BLaER1 (cell line): ENCODE measurements at regions not wholly inside any gene's neighbourhood (a gene's known extent, or its start where the extent isn't known, plus 50 kb on each side); places are given as distances from the start of the nearest gene placed in this dataset.

Experiments used
- H3K27ac ChIP-seq: shearing (Covaris generic); formaldehyde crosslinking; 2 replicates; pipeline ENCODE4 v1.8.1; 2022
- H3K27me3 ChIP-seq: shearing (Covaris generic); formaldehyde crosslinking; 2 replicates; pipeline ENCODE4 v1.8.1; 2022
- H3K36me3 ChIP-seq: shearing (Covaris generic); formaldehyde crosslinking; 2 replicates; pipeline ENCODE4 v1.8.1; 2022
- H3K4me1 ChIP-seq: shearing (Covaris generic); formaldehyde crosslinking; 2 replicates; pipeline ENCODE4 v1.8.1; 2022
- H3K4me2 ChIP-seq: shearing (Covaris generic); formaldehyde crosslinking; 2 replicates; pipeline ENCODE4 v1.8.1; 2022
- H3K4me3 ChIP-seq: shearing (Covaris generic); formaldehyde crosslinking; 2 replicates; pipeline ENCODE4 v1.8.1; 2022
- H3K9ac ChIP-seq: shearing (Covaris generic); formaldehyde crosslinking; 2 replicates; pipeline ENCODE4 v1.8.1; 2022
- H3K9me3 ChIP-seq: shearing (Covaris generic); formaldehyde crosslinking; 2 replicates; pipeline ENCODE4 v1.8.1; 2022
- H4K20me1 ChIP-seq: shearing (Covaris generic); formaldehyde crosslinking; 2 replicates; pipeline ENCODE4 v1.8.1; 2022
- Cebpa-rat ChIP-seq: shearing (Covaris generic); IDR thresholded peaks from 2 replicates; pipeline ENCODE4 v1.8.1; 2022

DNA sequence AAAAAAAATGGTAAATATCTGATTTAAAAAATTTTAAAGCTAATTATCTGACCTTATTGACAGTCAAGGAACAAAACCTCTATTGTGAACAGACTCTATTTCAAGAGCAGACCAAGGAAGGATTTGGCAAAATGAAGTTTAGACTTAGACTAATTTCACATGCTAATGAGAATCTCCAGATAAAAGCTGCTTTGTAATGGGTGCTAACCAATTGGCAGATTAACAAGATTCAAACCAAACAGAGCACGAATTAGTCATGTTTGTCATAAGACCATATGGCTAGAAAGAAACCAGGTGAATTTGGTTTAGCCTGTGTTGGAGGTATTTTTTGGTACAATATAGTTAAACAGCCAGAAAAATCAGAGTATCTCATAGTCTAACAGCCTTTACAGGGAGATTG is 429.1 kb upstream of the NFE2L3 start:
- H3K36me3 ChIP-seq: no peaks in the 10 kb centered on the region
- no peaks in the 10 kb centered on the region for H3K4me1 ChIP-seq
- no peak for TF ChIP-seq Cebpa-rat
- no peaks in the 10 kb centered on the region for H4K20me1 ChIP-seq
- no peak overlapping the region for H3K4me2 ChIP-seq
- no peak overlapping the region for H3K27ac ChIP-seq
- H3K9me3 ChIP-seq: no peaks in the 10 kb centered on the region
- no peak overlapping the region for H3K9ac ChIP-seq
- H3K4me3 ChIP-seq: no peak overlapping the region
- no peaks in the 10 kb centered on the region for H3K27me3 ChIP-seq

DNA sequence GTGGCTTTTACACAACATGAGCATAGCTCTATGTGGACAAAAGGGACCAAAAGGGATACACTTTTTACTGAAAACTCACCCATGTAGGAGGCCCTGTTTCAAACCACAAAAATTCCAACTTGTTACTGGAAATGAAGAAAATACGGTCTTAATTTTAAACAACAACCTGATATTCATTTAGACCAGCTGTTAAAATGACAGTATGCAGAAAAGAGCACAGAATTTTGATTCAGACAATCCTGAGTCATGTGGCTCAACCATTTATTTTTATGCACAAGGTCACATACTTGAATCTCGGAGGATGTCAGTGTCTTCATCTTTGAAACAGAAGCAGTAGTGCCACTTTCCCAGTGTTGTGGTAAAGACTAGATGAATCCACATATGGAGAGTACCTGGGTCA is 426.5 kb upstream of the NFE2L3 start:
- Histone ChIP-seq H3K9ac (no peak overlapping the region), H3K9me3 (no peaks in the 10 kb centered on the region), H3K4me3 (no peak overlapping the region), H3K36me3 (no peaks in the 10 kb centered on the region), H3K4me1 (no peaks in the 10 kb centered on the region), H3K4me2 (no peak overlapping the region), H3K27me3 (no peaks in the 10 kb centered on the region), H4K20me1 (no peaks in the 10 kb centered on the region), H3K27ac (no peak overlapping the region)
- TF ChIP-seq Cebpa-rat: no peak

- Histone ChIP-seq H3K9ac (no peak overlapping the region), H3K4me2 (no peak overlapping the region), H3K36me3 (no peaks in the 10 kb centered on the region), H3K9me3 (no peaks in the 10 kb centered on the region), H3K27ac (no peak overlapping the region), H4K20me1 (no peaks in the 10 kb centered on the region), H3K4me3 (no peak overlapping the region), H3K4me1 (0 out of 2 replicates have a peak, but pooled peaks cover 5% of the 10 kb centered on the region), H3K27me3 (no peaks in the 10 kb centered on the region)
- no peak for TF ChIP-seq Cebpa-rat
These were observed 425.7 kb upstream of the NFE2L3 start for GRCh38 chr7:25726170-25726780.

GRCh38 chr7:25726781-25727311 is 425.2 kb upstream of the NFE2L3 start:
- Histone ChIP-seq H3K27ac (no peak overlapping the region), H3K4me3 (no peak overlapping the region), H3K4me1 (0 out of 2 replicates have a peak, but pooled peaks cover 5% of the 10 kb centered on the region), H3K4me2 (no peak overlapping the region), H3K27me3 (no peaks in the 10 kb centered on the region), H3K9ac (no peak overlapping the region), H3K36me3 (no peaks in the 10 kb centered on the region), H4K20me1 (no peaks in the 10 kb centered on the region), H3K9me3 (no peaks in the 10 kb centered on the region)
- TF ChIP-seq Cebpa-rat: no peak

- H3K27me3 ChIP-seq: no peaks in the 10 kb centered on the region
- 0 out of 2 replicates have a peak, but pooled peaks cover 5% of the 10 kb centered on the region for H3K4me1 ChIP-seq
- H3K9ac ChIP-seq: no peak overlapping the region
- H3K36me3 ChIP-seq: no peaks in the 10 kb centered on the region
- H3K27ac ChIP-seq: no peak overlapping the region
- no peak for TF ChIP-seq Cebpa-rat
- no peak overlapping the region for H3K4me2 ChIP-seq
- no peaks in the 10 kb centered on the region for H3K9me3 ChIP-seq
- H3K4me3 ChIP-seq: no peak overlapping the region
- no peaks in the 10 kb centered on the region for H4K20me1 ChIP-seq
These were observed 424.6 kb upstream of the NFE2L3 start for GRCh38 chr7:25727446-25727845.

DNA sequence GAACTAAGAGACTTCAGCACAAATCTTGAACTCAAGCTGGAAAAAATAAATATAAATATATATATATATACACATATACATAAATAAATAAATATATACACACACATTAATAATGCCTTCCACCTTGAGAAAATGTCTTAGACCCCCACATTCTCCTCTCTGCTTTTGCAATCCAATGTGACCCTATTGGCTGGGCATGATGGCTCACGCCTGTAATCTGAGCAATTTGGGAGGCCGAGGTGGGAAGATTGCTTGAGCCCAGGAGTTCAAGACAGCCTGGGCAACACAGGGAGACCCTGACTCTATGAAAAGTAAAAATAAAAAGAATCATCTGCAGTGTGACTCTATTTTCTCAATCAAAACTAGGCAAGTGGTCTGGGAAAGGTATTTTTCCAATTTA is 424.1 kb upstream of the NFE2L3 start:
- Histone ChIP-seq H3K9me3 (no peaks in the 10 kb centered on the region), H3K36me3 (no peaks in the 10 kb centered on the region), H3K27me3 (no peaks in the 10 kb centered on the region), H3K4me1 (0 out of 2 replicates have a peak, but pooled peaks cover 5% of the 10 kb centered on the region), H4K20me1 (no peaks in the 10 kb centered on the region), H3K27ac (no peak overlapping the region), H3K4me3 (no peak overlapping the region), H3K9ac (no peak overlapping the region), H3K4me2 (no peak overlapping the region)
- no peak for TF ChIP-seq Cebpa-rat

GRCh38 chr7:25731068-25731845 is 420.7 kb upstream of the NFE2L3 start:
- no peak overlapping the region for H3K4me3 ChIP-seq
- no peak overlapping the region for H3K9ac ChIP-seq
- H3K36me3 ChIP-seq: no peaks in the 10 kb centered on the region
- H3K9me3 ChIP-seq: no peaks in the 10 kb centered on the region
- no peak for TF ChIP-seq Cebpa-rat
- no peak overlapping the region for H3K27ac ChIP-seq
- no peaks in the 10 kb centered on the region for H4K20me1 ChIP-seq
- H3K4me2 ChIP-seq: peak overlapping the region; percentile 16; the same call in 1 of the 2 replicates
- H3K27me3 ChIP-seq: no peaks in the 10 kb centered on the region
- 0 out of 2 replicates have a peak, but pooled peaks cover 5% of the 10 kb centered on the region for H3K4me1 ChIP-seq

- no peaks in the 10 kb centered on the region for H3K27me3 ChIP-seq
- no peak for TF ChIP-seq Cebpa-rat
- H3K27ac ChIP-seq: no peak overlapping the region
- no peaks in the 10 kb centered on the region for H4K20me1 ChIP-seq
- H3K9ac ChIP-seq: no peak overlapping the region
- 0 out of 2 replicates have a peak, but pooled peaks cover 5% of the 10 kb centered on the region for H3K4me1 ChIP-seq
- no peaks in the 10 kb centered on the region for H3K36me3 ChIP-seq
- H3K4me3 ChIP-seq: no peak overlapping the region
- no peaks in the 10 kb centered on the region for H3K9me3 ChIP-seq
- H3K4me2 ChIP-seq: no peak overlapping the region
These were observed 420.2 kb upstream of the NFE2L3 start for GRCh38 chr7:25731846-25732245.

DNA sequence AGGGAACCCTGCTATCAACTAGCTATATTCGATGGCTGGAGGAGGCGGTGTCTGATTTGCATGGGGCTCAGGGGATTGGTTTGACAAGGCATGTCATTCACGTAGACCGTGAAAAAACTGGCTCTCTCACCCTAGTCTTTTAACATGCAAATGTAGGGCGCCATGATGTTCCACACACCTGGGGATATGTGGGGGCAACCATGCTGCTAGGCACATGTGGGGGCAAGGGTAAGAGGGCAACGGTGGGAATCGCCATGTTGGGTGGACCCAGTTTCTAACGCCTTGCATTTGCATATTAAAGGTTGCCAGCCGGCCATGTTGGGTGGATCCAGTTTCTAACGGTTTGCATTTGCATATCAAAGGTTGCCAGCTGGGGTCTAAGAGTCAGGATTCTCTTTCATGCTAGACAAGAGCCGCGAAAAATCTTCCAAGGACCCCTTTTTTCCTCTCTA is 419.2 kb upstream of the NFE2L3 start:
- H3K9ac ChIP-seq: no peak overlapping the region
- no peaks in the 10 kb centered on the region for H3K27me3 ChIP-seq
- H3K4me1 ChIP-seq: 0 out of 2 replicates have a peak, but pooled peaks cover 5% of the 10 kb centered on the region
- no peaks in the 10 kb centered on the region for H4K20me1 ChIP-seq
- TF ChIP-seq Cebpa-rat: no peak
- H3K27ac ChIP-seq: no peak overlapping the region
- no peak overlapping the region for H3K4me2 ChIP-seq
- H3K9me3 ChIP-seq: no peaks in the 10 kb centered on the region
- no peaks in the 10 kb centered on the region for H3K36me3 ChIP-seq
- H3K4me3 ChIP-seq: no peak overlapping the region

DNA sequence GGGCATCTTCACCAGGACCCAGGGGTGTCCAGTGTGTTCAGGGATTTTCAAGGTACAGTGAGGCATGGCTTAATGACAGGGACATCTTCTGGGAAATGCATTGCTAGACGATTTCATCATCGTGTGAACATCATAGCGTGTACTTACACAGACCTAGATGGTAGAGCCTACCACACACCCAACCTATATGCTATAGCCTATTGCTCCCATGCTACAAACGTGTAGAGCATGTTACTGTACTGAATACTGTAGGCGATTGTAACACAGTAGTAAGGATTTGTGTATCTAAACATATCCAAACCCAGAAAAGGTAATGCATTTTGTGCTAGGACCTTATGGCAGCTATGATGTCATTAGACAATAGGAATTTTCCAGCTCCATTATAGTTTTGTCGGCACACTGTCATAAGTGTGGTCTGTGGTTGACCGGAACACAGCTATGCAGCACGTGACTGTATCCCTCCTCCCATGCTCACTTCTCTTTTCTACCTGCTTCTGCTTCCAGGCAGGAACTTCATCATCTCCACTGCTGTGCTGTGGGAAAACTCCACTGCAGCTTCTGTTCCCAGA is 416.2 kb upstream of the NFE2L3 start:
- 0 out of 2 replicates have a peak, but pooled peaks cover 4% of the 10 kb centered on the region for H3K4me1 ChIP-seq
- H4K20me1 ChIP-seq: no peaks in the 10 kb centered on the region
- H3K9ac ChIP-seq: no peak overlapping the region
- TF ChIP-seq Cebpa-rat: no peak
- no peaks in the 10 kb centered on the region for H3K36me3 ChIP-seq
- H3K9me3 ChIP-seq: no peaks in the 10 kb centered on the region
- no peak overlapping the region for H3K27ac ChIP-seq
- H3K4me3 ChIP-seq: no peak overlapping the region
- no peak overlapping the region for H3K4me2 ChIP-seq
- no peaks in the 10 kb centered on the region for H3K27me3 ChIP-seq
